H4 (cell line): ENCODE measurements at regions not wholly inside any gene's neighbourhood (a gene's known extent, or its start where the extent isn't known, plus 50 kb on each side); places are given as distances from the start of the nearest gene placed in this dataset.
A peak's percentile ranks its signal among the peaks of the same experiment; 100 is the strongest.
"Not testable (repeated sequence)": the region's sequence is repeated elsewhere in the genome, so short reads cannot be mapped to it uniquely, and the experiment has no call there.

Source experiments
- DNase-seq: peaks from one replicate; pipeline ENCODE4 v3.0.0-alpha.2; 2015; ENCODE audit warnings: low spot score

GRCh38 chr3:151596940-151597339 lies 136.1 kb upstream of the IGSF10 start:
- no peak for DNase-seq

DNA sequence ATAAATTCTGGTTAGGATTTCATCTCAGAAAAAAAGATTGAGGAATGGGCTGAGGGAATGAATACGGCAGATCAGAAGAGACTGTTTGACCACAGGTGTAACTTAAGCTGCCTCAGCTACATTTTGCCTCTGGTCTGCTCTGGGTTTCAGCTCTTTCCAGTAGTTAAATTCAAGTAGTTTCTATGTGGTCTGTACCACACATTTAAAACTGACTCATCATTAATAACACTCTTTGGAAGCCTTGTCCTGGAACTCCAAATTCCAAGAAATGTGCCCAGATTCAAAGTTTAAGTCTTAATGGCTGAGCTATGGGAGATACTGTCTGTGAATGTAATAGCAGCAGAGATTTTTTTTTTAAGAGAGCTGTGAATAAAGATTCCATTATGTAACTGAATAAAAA lies 133.1 kb upstream of the IGSF10 start:
- peak; percentile 71 for DNase-seq

DNA sequence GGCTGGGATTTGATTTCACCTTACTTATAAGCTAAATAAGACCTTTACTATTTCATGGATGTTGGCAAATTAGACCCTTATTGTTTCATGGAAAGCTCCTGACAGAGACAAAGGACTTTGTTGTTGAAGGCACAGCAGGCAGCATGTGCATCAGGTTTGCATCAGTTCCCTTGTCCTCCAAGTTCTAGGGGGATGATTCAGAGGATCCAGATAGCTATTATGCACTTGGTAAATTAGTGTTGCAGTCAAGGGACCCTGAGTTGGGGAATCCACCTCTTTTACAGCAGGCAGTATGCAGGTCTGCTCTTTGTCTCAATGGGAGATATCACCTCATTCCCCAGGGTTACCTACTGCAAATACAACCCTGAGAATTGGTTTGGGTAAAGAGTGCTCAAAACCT lies 131.4 kb upstream of the IGSF10 start:
- no peak for DNase-seq

DNA sequence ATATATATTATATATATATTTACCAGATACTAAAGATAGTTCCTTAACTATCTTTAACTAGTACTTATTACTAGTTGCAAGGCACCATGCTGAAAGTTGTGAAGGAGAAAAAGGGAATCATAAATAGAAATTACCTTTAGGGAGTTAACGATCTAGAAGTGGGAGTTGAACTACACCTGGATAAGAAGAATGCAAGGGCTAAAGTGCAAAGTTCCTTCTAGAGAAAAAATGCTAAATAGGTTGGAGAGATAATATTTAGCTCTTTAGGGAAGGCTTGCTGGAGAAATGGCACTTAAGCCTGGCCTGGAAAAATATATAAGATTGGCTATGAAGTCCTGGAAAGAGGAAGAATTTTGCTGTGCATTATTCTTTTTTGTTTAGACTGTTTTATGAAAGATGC lies 130.6 kb upstream of the IGSF10 start:
- DNase-seq = no peak

DNA sequence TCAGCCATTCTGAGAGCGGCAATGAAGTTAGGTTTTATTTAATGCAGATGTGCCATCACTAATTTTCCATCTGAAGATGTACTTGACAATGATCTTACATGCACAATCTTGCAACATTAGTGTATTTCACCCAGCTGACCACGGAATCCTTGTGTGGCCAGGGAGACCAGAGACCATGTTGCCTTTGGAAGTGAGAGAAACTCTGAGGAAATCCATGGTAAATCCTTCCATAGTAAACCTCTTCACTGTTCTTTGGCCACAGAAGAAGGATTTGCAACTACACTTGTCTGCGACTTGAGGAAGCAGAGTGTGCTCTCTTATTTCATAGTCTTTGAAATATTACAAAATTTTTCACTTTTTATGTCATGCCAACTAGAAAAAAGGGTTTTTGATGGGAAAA lies 128.4 kb upstream of the IGSF10 start:
- DNase-seq = no peak

DNA sequence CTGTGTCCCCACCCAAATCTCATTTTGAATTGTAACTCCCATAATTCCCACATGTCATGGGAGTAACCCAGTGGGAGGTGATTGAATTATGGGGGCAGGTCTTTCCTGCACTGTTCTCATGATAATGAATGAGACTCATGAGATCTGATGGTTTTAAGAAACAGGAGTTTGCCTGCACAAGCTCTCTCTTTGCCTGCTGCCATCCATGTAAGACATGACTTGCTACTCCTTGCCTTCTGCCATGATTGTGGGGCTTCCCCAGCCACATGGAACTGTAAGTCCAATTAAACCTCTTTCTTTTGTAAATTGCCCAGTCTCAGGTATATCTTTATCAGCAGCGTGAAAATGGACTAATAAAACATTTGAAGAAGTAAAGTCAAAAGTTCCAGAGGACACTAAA lies 126.8 kb upstream of the IGSF10 start:
- not testable (repeated sequence) for DNase-seq

DNA sequence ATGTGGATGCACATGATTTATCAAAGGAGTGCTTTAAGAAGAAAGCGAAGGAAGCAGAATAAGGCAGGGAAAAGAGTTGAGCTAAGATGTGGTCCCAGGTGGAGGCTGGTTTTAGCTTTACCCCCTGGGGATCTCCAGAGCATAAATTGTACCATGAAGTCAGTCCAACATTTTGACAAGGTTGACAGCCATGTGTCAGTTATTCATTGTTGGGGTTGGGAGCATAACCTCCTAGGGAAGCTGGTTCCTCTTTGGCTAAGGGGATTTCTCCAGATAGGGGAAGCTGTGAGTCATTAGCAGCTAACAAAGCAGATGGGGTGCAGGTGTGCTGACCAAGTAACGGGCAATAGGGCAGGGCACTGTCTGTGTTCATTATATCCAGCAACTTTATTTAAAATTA lies 123.7 kb upstream of the IGSF10 start:
- DNase-seq = no peak

- DNase-seq = peak; percentile 81
Measured at GRCh38 chr3:151581035-151581434, 120.2 kb upstream of the IGSF10 start.

DNA sequence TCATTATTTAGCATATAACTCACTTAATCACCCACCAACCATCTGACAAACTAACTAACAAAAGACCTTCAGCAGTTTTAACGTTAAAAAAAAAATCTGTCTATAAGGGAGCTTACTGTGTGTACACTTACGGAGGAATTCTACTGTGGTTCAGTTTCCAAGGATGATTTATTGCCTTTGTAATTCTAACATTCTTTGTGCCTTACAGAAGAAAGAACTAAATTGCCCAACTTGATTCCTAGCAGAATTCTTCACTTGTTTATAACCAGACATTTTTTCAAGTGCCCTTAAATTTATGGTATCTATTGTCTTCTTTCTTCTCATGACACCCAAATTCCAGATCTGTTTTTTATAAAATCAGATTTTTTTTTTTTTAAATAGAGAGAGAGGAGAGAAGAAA lies 119.7 kb upstream of the IGSF10 start:
- DNase-seq = peak; percentile 85

GRCh38 chr3:151579571-151580270 lies 118.9 kb upstream of the IGSF10 start:
- peak; percentile 30 for DNase-seq

- no peak for DNase-seq
Measured at GRCh38 chr3:151578495-151578894, 117.6 kb upstream of the IGSF10 start.

DNA sequence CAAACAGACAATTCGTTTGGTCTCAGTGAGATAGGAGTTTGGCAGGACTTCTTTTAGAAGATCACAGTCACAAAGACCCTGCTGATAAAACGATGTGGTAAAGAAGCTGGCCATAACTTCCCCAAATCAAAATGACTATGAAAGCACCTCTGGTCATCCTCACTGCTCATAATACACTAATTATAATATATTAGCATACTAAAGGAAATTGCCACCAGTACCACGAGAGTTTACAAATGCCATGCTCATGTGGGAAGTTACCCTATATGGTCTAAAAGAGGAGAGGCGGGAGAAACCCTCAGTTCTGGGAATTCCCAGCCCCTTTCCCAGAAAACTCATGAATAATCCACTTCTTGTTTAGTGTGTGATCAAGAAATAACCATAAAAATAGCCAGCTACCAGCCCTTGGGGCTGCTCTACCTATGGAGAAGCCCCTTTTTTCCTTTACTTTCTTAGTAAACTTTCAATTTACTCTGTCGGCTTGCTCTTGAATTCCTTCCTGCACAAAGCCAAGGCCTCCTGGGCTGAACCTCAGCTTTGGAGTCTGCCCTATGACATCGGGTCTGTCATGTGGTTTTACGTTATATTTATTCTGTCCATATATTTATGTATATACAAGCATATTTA lies 115.8 kb upstream of the IGSF10 start:
- DNase-seq = no peak

- DNase-seq = no peak
Measured at GRCh38 chr3:151568184-151568583, 107.3 kb upstream of the IGSF10 start.

GRCh38 chr3:151567477-151567876 lies 106.6 kb upstream of the IGSF10 start:
- no peak for DNase-seq

DNA sequence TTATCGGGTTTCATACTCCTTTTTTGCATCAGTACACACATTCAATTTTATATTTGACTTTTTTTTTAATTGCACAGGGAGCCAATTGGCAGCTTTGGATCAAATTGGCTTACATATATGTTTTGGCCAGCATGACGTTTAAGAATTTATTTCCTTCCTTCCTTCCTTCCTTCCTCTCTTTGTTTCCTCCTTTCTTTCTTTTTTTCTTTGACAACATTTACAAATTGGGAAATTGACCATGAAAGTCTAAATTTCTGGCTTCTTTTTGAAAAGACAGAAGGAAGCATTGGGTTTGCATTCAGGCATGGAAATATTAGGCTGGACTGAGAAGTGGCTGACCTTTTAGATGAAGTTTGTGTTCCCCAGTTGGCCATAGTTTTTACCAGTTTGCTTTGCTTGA lies 103.4 kb upstream of the IGSF10 start:
- DNase-seq = no peak

DNA sequence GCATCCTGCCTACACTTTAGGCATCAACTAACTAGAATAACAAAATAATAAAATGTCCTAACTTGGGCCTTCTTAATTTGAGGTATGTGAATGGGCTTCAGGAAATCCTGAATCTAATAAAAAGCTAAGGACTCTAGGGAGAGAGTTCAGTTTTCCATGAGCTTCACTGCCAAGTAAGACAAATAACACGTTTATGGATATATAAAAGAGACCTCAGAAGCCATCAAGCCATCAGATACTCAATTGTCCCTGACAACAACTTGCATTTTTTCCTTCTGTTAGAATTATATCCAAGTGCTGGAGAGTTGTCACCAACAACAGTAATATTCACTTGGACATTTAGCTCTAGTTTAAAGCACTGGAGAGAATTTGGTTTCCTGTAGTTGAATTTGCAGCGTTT lies 102.4 kb upstream of the IGSF10 start:
- no peak for DNase-seq

- no peak for DNase-seq
Measured at GRCh38 chr3:151562891-151563290, 102.0 kb upstream of the IGSF10 start.

- no peak for DNase-seq
Measured at GRCh38 chr3:151561878-151562277, 101.0 kb upstream of the IGSF10 start.

DNA sequence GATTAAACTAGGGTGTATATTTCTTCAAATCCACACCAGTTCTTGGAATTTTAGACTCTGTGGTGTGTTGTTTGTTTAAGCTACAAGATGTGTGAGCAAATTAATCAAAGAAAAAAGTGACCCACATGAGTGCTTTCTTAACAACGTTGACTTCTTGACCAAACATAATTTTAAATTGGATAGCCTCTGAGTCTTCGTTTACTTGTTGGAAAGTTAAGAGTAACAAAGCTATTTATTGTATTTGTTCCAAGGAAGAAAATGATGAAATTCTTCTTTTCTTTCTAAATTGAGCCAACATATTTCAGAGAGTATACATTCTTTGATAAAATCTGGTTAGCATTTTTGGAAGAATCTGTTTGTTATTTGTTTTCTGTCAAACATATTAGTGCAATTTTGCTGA lies 99.9 kb upstream of the IGSF10 start:
- DNase-seq = no peak

- DNase-seq = no peak
Measured at GRCh38 chr3:151559736-151560135, 98.9 kb upstream of the IGSF10 start.

DNA sequence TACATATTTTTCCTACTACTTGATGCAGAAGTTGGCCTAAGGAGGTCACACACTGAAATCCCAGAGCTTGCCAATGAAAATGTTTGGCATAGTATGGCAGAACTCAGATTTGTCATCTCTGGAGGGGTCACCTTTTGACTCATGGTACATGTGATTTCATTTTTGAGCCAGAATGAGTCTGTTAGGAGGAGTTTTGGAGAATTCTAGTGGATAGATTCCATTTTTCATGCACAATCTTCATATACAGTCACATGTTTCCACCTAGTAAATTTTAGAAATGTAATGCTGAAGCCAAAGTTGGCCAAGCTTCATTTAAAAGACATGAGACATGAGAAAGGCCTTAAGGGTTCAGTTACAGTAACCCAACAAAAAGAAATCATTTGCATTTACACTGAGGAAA lies 97.8 kb upstream of the IGSF10 start:
- DNase-seq = no peak

- no peak for DNase-seq
Measured at GRCh38 chr3:151557068-151557840, 96.4 kb upstream of the IGSF10 start.

DNA sequence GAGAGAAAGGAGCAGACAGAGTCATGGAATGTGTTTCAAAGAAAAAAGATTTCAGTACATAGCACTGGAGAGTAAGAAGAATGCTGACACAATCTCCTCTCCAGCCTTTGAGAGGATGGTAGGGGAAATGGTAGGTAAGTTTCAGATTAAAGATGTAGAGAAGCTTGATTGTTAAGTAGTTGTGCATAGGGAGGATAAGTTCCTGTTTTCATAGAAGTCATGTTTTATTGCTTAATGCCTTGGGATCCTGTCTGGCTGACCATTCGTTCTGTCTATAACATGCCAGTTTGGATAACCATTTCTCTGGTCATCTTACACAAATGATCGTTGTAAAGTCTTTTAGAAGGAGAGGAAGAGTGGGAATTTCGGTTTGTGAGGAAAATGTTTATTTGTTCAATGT lies 95.7 kb upstream of the IGSF10 start:
- no peak for DNase-seq
